HepG2 (cell line): ENCODE measurements at regions not wholly inside any gene's neighbourhood (a gene's known extent, or its start where the extent isn't known, plus 50 kb on each side); places are given as distances from the start of the nearest gene placed in this dataset.

Experiments
- ADNP ChIP-seq: sonication (generic); formaldehyde crosslinking; IDR thresholded peaks from 2 replicates; pipeline ENCODE4 v1.4.0; 2020; ENCODE audit warnings: missing genetic modification reagents
- AKAP8 ChIP-seq: sonication (generic); formaldehyde crosslinking; IDR thresholded peaks from 2 replicates; pipeline ENCODE4 v1.5.1; 2020; ENCODE audit warnings: mild to moderate bottlenecking, missing genetic modification reagents
- ATAD3A ChIP-seq: sonication (generic); formaldehyde crosslinking; IDR thresholded peaks from 2 replicates; pipeline ENCODE4 v1.4.0; 2020; ENCODE audit warnings: missing genetic modification reagents
- DMAP1 ChIP-seq: IDR thresholded peaks from 2 replicates; pipeline ENCODE4 v1.6.1; 2016
- NCOA2 ChIP-seq: sonication (generic); formaldehyde crosslinking; IDR thresholded peaks from 2 replicates; pipeline ENCODE4 v1.8.0; 2022; ENCODE audit warnings: inconsistent platforms
- PHF5A ChIP-seq: IDR thresholded peaks from one replicate; pipeline ENCODE4 v1.6.1; 2018; ENCODE audit warnings: low read depth, missing genetic modification reagents; ENCODE audit not compliant: unreplicated experiment
- POGZ ChIP-seq: sonication (generic); formaldehyde crosslinking; IDR thresholded peaks from 2 replicates; pipeline ENCODE4 v1.4.0; 2020; ENCODE audit warnings: mild to moderate bottlenecking, missing genetic modification reagents
- RERE ChIP-seq: IDR thresholded peaks from 2 replicates; pipeline ENCODE4 v1.6.1; 2016; ENCODE audit warnings: low read depth, missing genetic modification reagents, missing compliant biosample characterization
- SP5 ChIP-seq: IDR thresholded peaks from 2 replicates; pipeline ENCODE4 v1.6.1; 2016; ENCODE audit warnings: low read depth, borderline replicate concordance
- TFE3 ChIP-seq: IDR thresholded peaks from 2 replicates; pipeline ENCODE4 v1.6.1; 2016
- ZFP82 ChIP-seq: sonication (generic); formaldehyde crosslinking; IDR thresholded peaks from 2 replicates; pipeline ENCODE4 v1.5.1; 2020; ENCODE audit warnings: mild to moderate bottlenecking, missing genetic modification reagents, borderline replicate concordance
- ZNF12 ChIP-seq: sonication (generic); formaldehyde crosslinking; IDR thresholded peaks from 2 replicates; pipeline ENCODE4 v1.5.0; 2020; ENCODE audit warnings: missing genetic modification reagents
- ZNF18 ChIP-seq: sonication (generic); formaldehyde crosslinking; IDR thresholded peaks from 2 replicates; pipeline ENCODE4 v1.8.0; 2022; ENCODE audit warnings: mild to moderate bottlenecking, missing genetic modification reagents; ENCODE audit not compliant: insufficient replicate concordance
- ZNF280D ChIP-seq: sonication (generic); formaldehyde crosslinking; IDR thresholded peaks from 2 replicates; pipeline ENCODE4 v1.5.1; 2020; ENCODE audit warnings: mild to moderate bottlenecking, missing genetic modification reagents
- ZNF34 ChIP-seq: sonication (generic); formaldehyde crosslinking; IDR thresholded peaks from 2 replicates; pipeline ENCODE4 v1.4.0; 2020; ENCODE audit warnings: mild to moderate bottlenecking, missing genetic modification reagents, borderline replicate concordance
- ZNF644 ChIP-seq: IDR thresholded peaks from 2 replicates; pipeline ENCODE4 v1.6.1; 2016; ENCODE audit warnings: low read depth
- ZNF713 ChIP-seq: sonication (generic); formaldehyde crosslinking; IDR thresholded peaks from 2 replicates; pipeline ENCODE4 v1.4.0; 2020; ENCODE audit warnings: mild to moderate bottlenecking, missing genetic modification reagents

GRCh38 chr16:48447940-48448536, 62.8 kb upstream of the SIAH1 start (continued):
- TF ChIP-seq ZNF280D (CRISPR knock-in tag) (peak; percentile 59; the same call in 1 of the 2 replicates), ADNP (CRISPR knock-in tag) (no peak), SP5 (CRISPR knock-in tag) (peak; percentile 56), RERE (CRISPR knock-in tag) (0 out of 2 replicates have a peak, but pooled peaks have one; percentile 45), ZNF713 (no peak), PHF5A (CRISPR knock-in tag) (no peak), ZFP82 (CRISPR knock-in tag) (no peak), ATAD3A (no peak), DMAP1 (CRISPR knock-in tag) (no peak; the same call in 1 of the 2 replicates), NCOA2 (CRISPR knock-in tag) (0 out of 2 replicates have a peak, but pooled peaks have one; percentile 22), AKAP8 (CRISPR knock-in tag) (no peak), ZNF12 (no peak), ZNF34 (CRISPR knock-in tag) (no peak), ZNF18 (CRISPR knock-in tag) (no peak), TFE3 (CRISPR knock-in tag) (no peak), ZNF644 (CRISPR knock-in tag) (peak; percentile 98), POGZ (CRISPR knock-in tag) (peak; percentile 80)
